ENCODE measurements at regions not wholly inside any gene's neighbourhood (a gene's known extent, or its start where the extent isn't known, plus 50 kb on each side); places are given as distances from the start of the nearest gene placed in this dataset.
"Not testable (repeated sequence)": the region's sequence is repeated elsewhere in the genome, so short reads cannot be mapped to it uniquely, and the experiment has no call there.

DNA sequence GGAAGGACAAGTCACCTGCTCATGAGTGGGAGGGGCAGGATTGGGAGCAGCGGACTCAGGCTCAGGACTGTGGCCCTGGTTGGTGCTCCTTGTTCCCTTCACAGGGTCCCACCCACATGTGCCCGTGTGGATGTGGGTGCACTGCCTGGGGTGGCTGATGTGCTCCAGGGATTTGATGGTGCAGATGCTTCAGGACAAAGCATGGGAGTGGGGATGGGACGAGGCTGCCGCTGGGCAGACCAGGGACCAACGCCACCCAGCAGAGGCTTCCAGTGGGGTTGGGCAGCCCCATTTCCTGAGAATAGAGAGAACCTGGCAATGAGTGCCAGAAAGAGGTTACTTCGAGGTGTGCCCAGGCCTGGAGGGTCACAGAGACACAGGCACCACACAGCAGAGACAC, 65.5 kb upstream of the IGLL5 start:
- no peak for DNase-seq (ENCODE audit: low read depth)

DNA sequence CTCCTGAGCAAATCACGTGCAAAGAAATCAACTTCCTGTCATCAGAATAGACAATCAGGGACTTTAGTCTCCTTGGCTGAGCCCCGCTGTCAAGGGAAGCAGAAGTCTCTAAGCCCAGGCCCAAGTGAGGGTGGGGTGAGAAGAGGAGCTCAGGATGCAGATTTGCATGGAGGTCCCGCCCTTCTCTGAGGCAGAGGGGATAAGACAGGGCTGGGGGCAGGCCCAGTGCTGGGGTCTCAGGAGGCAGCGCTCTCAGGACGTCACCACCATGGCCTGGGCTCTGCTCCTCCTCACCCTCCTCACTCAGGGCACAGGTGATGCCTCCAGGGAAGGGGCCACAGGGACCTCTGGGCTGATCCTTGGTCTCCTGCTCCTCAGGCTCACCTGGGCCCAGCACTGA, 65.1 kb upstream of the IGLL5 start:
- DNase-seq (ENCODE audit: low read depth), result not testable (repeated sequence)

DNA sequence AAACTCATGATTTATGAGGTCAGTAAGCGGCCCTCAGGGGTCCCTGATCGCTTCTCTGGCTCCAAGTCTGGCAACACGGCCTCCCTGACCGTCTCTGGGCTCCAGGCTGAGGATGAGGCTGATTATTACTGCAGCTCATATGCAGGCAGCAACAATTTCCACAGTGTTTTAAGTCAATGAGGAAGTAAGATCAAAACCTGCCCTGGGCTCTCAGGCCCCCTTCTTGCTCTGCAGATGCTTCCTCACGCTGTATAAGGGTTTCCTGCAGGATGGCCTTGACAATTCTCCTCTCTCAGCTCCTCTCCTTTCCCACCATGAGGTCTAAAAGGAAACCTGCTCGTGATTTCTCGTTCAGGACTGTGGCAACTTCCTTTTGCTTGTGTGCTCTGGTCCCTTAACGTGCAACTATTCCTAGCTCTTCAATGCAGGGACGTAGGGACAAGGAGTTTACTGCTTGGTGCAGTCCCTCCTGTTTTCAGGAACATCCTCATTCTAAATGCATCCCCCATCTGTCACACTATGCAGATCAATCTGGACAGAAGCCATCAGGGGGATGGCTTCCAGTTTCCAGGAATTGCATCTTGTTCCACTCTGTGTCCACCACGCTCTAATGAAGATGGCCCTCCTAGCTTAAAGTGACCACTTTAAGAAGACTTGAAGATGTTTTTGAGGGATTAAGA, 64.3 kb upstream of the IGLL5 start:
- DNase-seq (ENCODE audit: low read depth), result no peak

DNA sequence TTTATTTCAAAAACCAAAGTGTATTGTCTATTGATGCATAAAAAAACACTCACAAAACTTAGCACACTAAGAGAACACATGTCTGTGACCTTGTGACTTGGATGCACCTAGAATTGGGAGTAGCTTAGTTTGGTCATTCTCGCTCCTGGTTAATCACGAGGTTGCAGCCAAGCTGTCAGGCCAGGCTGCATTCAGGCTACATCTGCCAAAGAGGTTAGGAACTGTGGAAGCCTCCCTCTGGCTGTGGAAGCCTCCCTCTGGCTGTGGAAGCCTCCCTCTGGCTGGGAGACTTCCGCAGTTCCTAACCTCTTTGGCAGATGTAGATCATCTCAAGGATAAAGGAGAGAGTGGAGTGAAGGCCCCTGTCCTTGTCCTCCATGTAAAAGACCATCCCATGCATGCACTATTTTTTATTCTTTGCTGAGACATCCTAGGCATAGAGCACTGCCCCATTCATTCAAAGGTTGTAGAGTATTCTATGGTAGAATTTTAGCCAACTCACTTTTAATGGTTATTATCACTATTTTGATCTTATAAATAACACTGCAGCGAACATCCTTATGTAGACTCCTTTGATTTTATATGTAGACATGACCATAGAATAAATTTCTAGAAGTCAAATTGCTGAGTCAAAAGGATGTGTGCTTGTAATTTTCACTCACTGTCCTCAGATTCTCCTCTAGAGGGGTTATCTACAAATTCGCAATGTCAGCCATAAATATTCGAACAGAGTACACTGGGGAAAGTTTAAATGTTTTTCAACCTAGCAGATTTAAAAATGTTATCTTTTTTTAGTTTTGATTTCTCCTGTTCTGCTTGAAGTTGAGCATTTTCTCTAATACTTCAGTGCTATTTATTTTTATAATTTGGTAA, 63.0 kb upstream of the IGLL5 start:
- no peak for DNase-seq (ENCODE audit: low read depth)

DNA sequence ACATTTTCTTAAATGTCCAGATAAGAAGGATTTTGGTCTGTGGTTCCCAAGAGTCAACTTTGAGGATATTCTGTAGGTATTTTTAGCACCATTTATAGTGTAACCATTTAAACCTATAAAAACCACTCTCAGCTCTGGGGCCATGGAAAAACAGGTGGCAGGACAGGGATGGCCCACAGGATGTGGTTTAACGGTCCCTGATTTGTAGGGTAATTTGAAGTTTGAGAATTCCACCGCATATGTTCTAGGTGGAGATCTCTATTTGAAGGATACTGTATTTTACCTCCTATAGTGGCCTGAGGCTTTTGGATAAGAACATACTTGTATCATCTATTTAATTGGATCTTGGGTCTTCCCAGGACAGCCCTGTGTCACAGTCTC, 62.4 kb upstream of the IGLL5 start:
- no peak for DNase-seq (ENCODE audit: low read depth)

DNA sequence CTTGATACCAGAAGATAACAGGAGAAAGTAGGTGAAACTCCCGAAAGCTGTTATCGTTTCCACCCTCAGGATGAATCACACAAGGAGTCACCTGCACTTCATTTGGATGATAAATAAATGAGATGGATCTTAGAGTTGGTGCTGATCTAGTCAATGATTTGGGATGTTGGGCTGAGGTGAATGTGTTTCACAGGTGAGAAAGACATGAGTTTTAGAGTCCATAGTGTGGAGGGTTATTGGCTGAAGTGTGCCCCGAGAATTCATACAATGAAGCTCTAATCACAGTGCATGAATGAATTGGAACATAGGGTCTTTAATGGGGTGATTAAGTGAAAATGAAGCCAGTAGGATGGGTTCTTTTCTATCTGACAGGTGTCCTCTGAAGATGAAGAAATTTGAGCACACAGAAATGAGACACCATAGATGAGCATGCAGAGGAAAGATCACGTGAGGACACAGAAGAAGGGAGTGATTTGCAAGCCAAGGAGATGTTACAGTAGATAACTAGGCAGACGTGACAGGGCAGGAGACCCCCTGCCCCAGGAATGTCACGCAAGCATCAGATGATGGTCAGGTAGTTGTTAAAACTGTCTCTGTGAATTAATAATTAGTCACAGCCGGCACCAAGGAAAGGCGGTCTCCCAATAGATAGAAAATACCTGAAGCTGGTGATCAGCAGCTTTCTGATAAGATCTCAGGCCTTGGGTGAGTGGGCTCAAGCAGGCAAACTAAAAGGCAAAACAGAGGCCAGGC, 60.3 kb upstream of the IGLL5 start:
- DNase-seq (ENCODE audit: low read depth), result no peak

DNA sequence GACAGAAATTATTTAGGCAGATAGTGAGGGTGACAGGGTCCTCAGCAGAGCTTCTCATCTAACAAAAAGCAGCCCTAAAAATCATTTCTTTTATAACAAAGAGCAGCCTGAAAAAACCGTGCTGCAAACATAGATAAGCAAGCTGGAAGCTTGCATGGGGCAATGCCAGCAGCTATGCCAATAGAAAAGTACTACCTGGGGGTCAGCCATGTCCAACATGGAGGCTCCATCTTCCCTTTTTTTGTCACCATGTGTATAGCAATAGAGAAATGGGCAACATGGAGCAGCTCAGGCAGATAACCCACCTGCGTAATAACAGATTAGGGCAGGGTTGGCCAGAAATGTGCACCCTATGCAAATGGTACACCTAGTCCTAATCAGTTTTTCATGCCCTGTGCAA, 57.4 kb upstream of the IGLL5 start:
- DNase-seq (ENCODE audit: low read depth), result no peak

DNA sequence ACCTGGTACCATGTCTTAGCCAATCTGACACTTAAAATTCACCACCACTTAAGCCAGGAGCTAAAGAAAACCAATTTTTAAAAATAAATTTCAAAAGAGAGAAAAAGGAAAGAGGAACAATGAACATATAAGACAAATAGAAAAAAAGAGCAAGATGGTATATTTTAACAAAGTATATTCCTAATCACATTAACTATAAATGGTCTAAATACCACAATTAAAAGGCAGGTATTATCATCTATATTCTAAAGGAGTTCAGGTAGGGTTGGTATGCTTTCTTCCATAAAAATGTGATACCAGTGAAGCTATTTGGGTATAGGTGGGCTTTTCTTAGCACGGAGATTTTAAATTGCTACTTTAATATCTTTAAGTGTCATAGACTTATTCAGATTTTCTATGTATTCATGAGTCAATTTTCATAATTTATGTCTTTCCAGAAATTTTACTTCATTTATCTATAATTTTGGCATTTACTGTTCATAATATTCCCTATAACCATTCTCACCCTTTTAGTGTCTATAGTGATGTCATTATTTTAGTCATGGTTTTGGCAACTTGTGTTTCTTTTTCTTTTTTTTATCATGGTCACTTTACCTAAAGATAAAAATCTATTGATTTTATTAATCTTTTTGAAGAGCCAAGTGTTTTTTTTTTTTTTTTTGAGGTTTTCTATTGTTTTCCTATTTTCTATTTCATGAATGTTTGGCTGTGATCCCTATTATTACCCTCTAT, 56.5 kb upstream of the IGLL5 start:
- DNase-seq (ENCODE audit: low read depth), result no peak

DNA sequence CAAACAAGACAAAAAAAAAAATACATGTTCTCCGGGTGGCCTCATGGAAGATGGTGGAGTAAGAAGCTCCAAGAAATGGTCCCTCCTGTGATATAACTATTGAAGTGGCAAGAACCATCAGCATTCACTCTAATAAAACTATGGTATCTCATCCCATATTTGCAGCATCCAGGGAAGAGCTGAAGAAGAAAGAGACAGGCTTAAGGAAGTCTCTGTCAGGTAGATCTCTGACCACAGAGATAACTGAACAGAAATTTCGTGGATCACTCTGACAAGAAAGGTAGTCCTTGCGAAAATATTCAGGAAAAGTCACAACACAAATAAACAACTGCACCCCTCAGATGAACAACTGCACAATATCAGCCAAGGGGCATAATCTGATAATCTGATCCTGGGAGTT, 54.6 kb upstream of the IGLL5 start:
- no peak for DNase-seq (ENCODE audit: low read depth)

DNA sequence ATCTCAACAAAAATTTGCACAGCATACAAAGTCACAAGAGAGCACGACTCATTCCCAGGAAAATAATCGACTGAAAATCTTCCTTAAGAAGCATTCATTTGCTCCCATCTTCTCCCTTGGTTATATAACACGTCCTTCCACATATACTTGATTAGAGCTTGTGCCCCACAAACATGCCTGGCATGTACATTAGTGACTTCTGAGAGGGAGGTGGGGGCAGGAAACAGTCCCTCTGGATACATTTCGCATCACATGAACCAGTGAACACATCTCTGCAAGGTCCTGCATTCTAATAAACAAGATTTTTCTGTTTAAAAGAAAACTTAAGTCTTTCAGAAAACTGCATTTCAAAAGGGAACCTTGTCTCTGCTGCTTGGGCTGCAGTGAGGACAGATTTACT, 54.1 kb upstream of the IGLL5 start:
- no peak for DNase-seq (ENCODE audit: low read depth)

DNA sequence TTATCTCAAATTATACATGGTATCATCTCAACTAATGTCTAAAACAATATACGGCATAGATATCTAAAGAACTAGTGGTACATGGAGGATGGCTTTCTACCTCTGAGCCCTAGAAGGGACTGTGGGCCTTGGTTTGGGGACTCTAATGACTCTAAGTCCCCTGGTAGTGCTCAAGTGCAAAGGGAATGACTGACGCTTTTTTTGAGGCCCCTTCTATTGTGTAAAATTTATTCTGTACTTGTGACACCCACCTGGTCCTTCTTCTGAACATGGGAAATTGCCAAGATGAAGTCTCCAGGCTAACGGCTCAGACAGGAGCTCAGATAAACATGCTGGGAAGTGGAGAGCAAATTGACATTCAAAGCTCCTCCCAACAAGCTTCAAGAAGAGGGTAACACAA, 53.4 kb upstream of the IGLL5 start:
- no peak for DNase-seq (ENCODE audit: low read depth)

DNA sequence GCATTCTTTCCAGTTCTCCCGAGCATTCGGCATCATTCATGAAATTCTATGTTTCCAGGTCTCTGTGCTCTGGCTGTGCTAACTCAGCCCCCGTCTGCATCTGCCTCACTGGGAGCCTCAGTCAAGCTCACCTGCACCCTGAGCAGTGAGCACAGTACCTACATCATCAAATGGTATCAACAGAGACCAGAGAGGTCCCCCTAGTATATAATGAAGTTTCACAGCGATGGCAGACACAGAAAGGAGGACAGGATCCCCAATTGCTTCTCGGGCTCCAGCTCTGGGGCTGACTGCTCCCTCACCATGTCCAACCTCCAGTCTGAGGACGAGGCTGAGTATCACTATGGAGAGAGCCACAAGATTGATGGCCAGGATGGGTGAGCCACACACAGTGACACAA, 52.8 kb upstream of the IGLL5 start:
- DNase-seq (ENCODE audit: low read depth), result no peak

DNA sequence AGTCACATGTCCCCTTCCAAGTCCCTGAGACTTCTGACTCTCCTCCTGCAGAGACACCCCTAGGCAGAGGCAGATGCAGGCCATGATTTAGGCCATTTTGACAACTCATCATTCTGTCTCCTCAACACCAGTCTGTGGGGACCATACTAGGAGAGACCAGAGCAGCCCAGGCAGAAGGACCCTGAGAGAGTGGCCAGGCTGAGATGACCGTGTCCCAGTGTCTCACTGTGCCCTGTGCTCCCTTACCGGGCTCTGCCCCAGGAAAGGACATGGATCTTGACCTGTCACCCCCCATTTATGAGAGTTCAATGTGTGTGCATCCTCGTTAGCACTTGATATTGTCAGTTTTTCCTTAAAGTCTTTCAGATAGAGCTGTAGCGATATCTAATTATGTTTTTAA, 52.4 kb upstream of the IGLL5 start:
- DNase-seq (ENCODE audit: low read depth), result no peak

DNA sequence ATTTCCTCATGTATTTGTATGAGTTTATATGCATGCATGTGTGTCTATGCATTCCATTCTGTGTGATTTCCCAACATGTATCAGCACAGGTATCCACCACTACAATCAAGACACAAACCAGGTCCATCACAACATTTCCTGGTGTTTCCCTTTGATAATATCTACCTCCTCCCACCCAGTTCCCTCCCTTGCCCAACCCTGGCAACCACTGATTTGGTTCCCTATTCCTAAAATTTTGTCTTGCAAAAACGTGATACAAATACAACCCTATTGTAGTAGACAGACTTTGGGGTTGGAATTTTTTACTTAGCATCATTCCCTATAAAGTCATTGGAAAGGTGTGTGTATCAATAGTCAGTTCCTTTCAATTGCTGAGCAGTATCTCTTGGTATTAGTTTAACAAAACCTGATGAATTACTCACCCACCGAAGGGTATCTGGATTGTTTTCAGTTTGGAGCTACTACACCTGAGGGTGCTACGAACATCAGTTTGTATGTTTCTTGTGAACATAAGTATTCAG, 51.8 kb upstream of the IGLL5 start:
- DNase-seq (ENCODE audit: low read depth), result no peak

DNA sequence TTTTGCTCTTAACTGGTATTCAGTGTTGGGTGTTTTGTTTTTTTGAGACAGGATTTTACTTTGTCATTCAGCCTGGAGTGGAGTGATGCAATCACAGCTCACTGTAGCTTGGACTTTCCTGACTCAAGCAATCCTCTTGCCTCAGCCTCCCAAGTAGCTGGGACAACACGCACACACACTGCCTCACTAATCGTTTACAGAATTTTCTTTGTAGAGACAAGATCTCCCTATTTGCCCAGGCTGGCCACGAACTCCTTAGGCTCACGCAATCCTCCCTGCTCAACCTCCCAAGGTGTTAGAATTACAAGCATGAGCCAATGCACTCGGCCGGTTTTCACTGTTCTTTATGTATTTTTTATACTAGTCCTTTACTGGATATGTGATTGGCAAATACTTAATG, 51.0 kb upstream of the IGLL5 start:
- DNase-seq (ENCODE audit: low read depth), result no peak

All from stimulated activated CD8-positive, alpha-beta memory T cell treated with anti-CD3 and anti-CD28 coated beads, Interleukin-15, amount 100 ng/mL, for 1 hour (primary cell).